Fibroblast of the aortic adventitia (primary cell): ENCODE measurements at regions not wholly inside any gene's neighbourhood (a gene's known extent, or its start where the extent isn't known, plus 50 kb on each side); places are given as distances from the start of the nearest gene placed in this dataset.

Experiments
- DNase-seq: peaks from one replicate; pipeline ENCODE4 v3.0.0-alpha.2; 2010; ENCODE audit warnings: low read depth
- H3K4me3 ChIP-seq: 2 replicates; pipeline ENCODE4 v1.5.1; 2011; ENCODE audit warnings: low read depth, mild to moderate bottlenecking, control low read depth, low read length, moderate library complexity
- CTCF ChIP-seq: IDR thresholded peaks from 2 replicates; pipeline ENCODE4 v1.5.1; 2011; ENCODE audit warnings: mild to moderate bottlenecking, low read length, control low read depth, inconsistent platforms; ENCODE audit not compliant: insufficient read depth

- TF ChIP-seq CTCF = no peak
- no peak for DNase-seq
These were observed 346.9 kb downstream of the LMBRD1 start for GRCh38 chr6:69449887-69450286.

More at GRCh38 chr6:69449887-69450286, 346.9 kb downstream of the LMBRD1 start:
- H3K4me3 ChIP-seq = no peak overlapping the region
